ENCODE measurements at regions not wholly inside any gene's neighbourhood (a gene's known extent, or its start where the extent isn't known, plus 50 kb on each side); places are given as distances from the start of the nearest gene placed in this dataset.

GRCh38 chr21:14677639-14678179, 131.6 kb upstream of the SAMSN1 start:
- Mint-ChIP-seq H3K4me1 (peaks cover 8 to 11% of the 10 kb centered on the region in 2 experiments; a peak in 3 of 4 replicates), H3K27me3 (ENCODE audit: low read depth) (no peaks in the 10 kb centered on the region), H3K36me3 (ENCODE audit: insufficient read depth in 1 of 3, low read depth in 3 of 3) (no peaks in the 10 kb centered on the region), H3K27ac (no peak overlapping the region), H3K4me3 (no peak overlapping the region), H3K9me3 (no peaks in the 10 kb centered on the region)
- Histone ChIP-seq H3K9ac (ENCODE audit: extremely low read depth, insufficient read length, low read length) (no peak overlapping the region), H3T11ph (ENCODE audit: low read length) (no peak overlapping the region), H2BK12ac (ENCODE audit: insufficient read length, low read depth, low read length) (no peak overlapping the region), H3K18ac (ENCODE audit: insufficient read length, low read depth, low read length) (no peak overlapping the region), H3K14ac (ENCODE audit: insufficient read depth, low read length) (no peak overlapping the region), H3K4ac (ENCODE audit: low read depth, low read length) (no peak overlapping the region), H4K91ac (ENCODE audit: insufficient read length, low read depth, low read length) (no peak overlapping the region), H2AFZ (ENCODE audit: low read length) (no peak overlapping the region), H3K23me2 (ENCODE audit: insufficient read length, low read depth, low read length, poor library complexity, severe bottlenecking) (no peaks in the 10 kb centered on the region), H3K9me3 (ENCODE audit: control insufficient read depth, low read depth, low read length) (no peaks in the 10 kb centered on the region), H2BK5ac (ENCODE audit: insufficient read length, low read length) (no peak overlapping the region), H3K4me1 (ENCODE audit: insufficient read depth, low read length) (peaks cover 3% of the 10 kb centered on the region; the same call in 1 of the 2 replicates), H3K27ac (ENCODE audit: insufficient read length, low read depth, low read length) (no peak overlapping the region), H2BK15ac (ENCODE audit: low read depth, low read length) (no peak overlapping the region), H4K8ac (replicated peaks; ENCODE audit: insufficient read length, low read depth, low read length) (no peak overlapping the region), H3K23ac (ENCODE audit: insufficient read length, low read depth, low read length) (no peak overlapping the region), H2BK120ac (ENCODE audit: low read depth, low read length, poor library complexity, severe bottlenecking) (no peak overlapping the region), H3K56ac (ENCODE audit: insufficient read length, low read depth, low read length) (no peak overlapping the region), H3K27me3 (ENCODE audit: insufficient read depth, low read length) (no peaks in the 10 kb centered on the region), H2AK5ac (ENCODE audit: insufficient read length, low read length) (no peak overlapping the region), H3K79me2 (ENCODE audit: insufficient read depth, low read length) (no peaks in the 10 kb centered on the region), H3K4me2 (ENCODE audit: insufficient read depth, insufficient read length, low read length) (no peak overlapping the region), H3K79me1 (ENCODE audit: insufficient read depth, low read depth, low read length, poor library complexity, severe bottlenecking) (no peaks in the 10 kb centered on the region), H2BK20ac (ENCODE audit: low read depth, low read length, poor library complexity, severe bottlenecking) (no peak overlapping the region), H4K20me1 (ENCODE audit: control insufficient read depth, insufficient read depth, insufficient read length) (no peaks in the 10 kb centered on the region), H4K5ac (ENCODE audit: insufficient read length, low read depth, low read length) (no peak overlapping the region)
- DNase-seq = no peak
- TF ChIP-seq CTCF (conservative IDR thresholded peaks at IDR 0.05) = no peak
- WGBS (ENCODE audit: extremely low coverage, insufficient read length, low lambda C conversion rate) = no CpG with 5 or more reads among the region's 9 CpGs

Data from H9 (cell line).